Ishikawa (cell line): ENCODE measurements at regions not wholly inside any gene's neighbourhood (a gene's known extent, or its start where the extent isn't known, plus 50 kb on each side); places are given as distances from the start of the nearest gene placed in this dataset.

ENCODE experiments used
- CREB1 ChIP-seq: IDR thresholded peaks from 2 replicates; pipeline ENCODE4 v1.6.1; 2012; ENCODE audit warnings: low read depth
- EP300 ChIP-seq: IDR thresholded peaks from 2 replicates; pipeline ENCODE4 v1.6.1; 2012; ENCODE audit warnings: borderline replicate concordance
- FOXM1 ChIP-seq: IDR thresholded peaks from 2 replicates; pipeline ENCODE4 v1.6.1; 2012; ENCODE audit warnings: low read depth, borderline replicate concordance
- RAD21 ChIP-seq: IDR thresholded peaks from 2 replicates; pipeline ENCODE4 v1.6.1; 2012; ENCODE audit warnings: low read depth
- ZBTB7A ChIP-seq: IDR thresholded peaks from 2 replicates; pipeline ENCODE4 v1.6.1; 2012; ENCODE audit warnings: low read depth
- TF ChIP-seq, protein P1 (sequence below): IDR thresholded peaks from 2 replicates; pipeline ENCODE4 v1.6.1; 2012
- TF ChIP-seq, protein P2 (sequence below): IDR thresholded peaks from 2 replicates; pipeline ENCODE4 v1.6.1; 2012

DNA sequence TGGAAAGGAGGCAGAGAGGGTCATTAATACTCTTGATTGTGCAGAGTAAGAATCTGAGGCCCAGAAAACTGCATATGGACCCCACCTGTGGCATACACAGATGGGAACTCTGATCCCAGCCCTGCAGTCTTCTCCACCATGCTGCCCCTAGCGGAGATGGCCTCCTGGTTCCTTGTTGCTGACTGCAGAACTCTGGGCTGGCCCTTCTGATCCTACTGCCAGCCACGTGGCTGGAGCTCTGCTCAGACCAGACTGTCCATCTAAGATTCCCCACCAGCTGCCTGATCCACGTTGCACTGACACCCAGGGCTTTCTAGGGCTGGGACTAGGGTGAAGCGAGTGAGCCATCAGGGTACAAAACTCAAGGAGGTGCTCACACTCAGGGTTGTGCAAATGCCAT lies 245.7 kb upstream of the NR4A3 start:
- no peak for TF ChIP-seq RAD21
- no peak for TF ChIP-seq EP300
- TF ChIP-seq FOXM1: no peak
- TF ChIP-seq ZBTB7A: no peak
- TF ChIP-seq, protein P1, sequence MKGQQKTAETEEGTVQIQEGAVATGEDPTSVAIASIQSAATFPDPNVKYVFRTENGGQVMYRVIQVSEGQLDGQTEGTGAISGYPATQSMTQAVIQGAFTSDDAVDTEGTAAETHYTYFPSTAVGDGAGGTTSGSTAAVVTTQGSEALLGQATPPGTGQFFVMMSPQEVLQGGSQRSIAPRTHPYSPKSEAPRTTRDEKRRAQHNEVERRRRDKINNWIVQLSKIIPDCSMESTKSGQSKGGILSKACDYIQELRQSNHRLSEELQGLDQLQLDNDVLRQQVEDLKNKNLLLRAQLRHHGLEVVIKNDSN: no peak
- TF ChIP-seq, protein P2, sequence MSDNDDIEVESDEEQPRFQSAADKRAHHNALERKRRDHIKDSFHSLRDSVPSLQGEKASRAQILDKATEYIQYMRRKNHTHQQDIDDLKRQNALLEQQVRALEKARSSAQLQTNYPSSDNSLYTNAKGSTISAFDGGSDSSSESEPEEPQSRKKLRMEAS: no peak
- no peak for TF ChIP-seq CREB1
